GM23338 (cell line): ENCODE measurements at regions not wholly inside any gene's neighbourhood (a gene's known extent, or its start where the extent isn't known, plus 50 kb on each side); places are given as distances from the start of the nearest gene placed in this dataset.

Experiments
- ATAC-seq: fragments of 200-7000 bp; cut with Tn5 transposase; 3 replicates; pipeline ENCODE4 v1.9.1; 2020
- DNase-seq: peaks from one replicate; pipeline ENCODE4 v3.0.0-alpha.2; 2015; ENCODE audit warnings: low spot score
- H2AFZ ChIP-seq: fragments of 200-600 bp; sonication (generic); 2 replicates; pipeline ENCODE4 v1.8.0; 2016; ENCODE audit warnings: antibody characterized with exemption, mild to moderate bottlenecking, moderate library complexity
- H3F3A ChIP-seq: fragments of 200-600 bp; sonication (generic); replicated peaks from 2 replicates; pipeline ENCODE4 v1.8.0; 2017; ENCODE audit warnings: antibody characterized with exemption, mixed run types, low read depth
- H3K27ac ChIP-seq: fragments of 200-600 bp; sonication (generic); 2 replicates; pipeline ENCODE4 v1.6.1; 2016; ENCODE audit warnings: low read depth
- H3K27me3 ChIP-seq: fragments of 200-600 bp; sonication (generic); 2 replicates; pipeline ENCODE4 v1.8.0; 2016; ENCODE audit warnings: mild to moderate bottlenecking, mixed run types, moderate library complexity; ENCODE audit not compliant: insufficient read depth
- H3K36me3 ChIP-seq: fragments of 200-600 bp; sonication (generic); 2 replicates; pipeline ENCODE4 v1.8.0; 2016; ENCODE audit warnings: mild to moderate bottlenecking; ENCODE audit not compliant: insufficient read depth
- H3K4me1 ChIP-seq: fragments of 200-600 bp; sonication (generic); 2 replicates; pipeline ENCODE4 v1.8.0; 2016; ENCODE audit warnings: mild to moderate bottlenecking, moderate library complexity; ENCODE audit not compliant: insufficient read depth
- H3K4me2 ChIP-seq: fragments of 200-600 bp; sonication (generic); 2 replicates; pipeline ENCODE4 v1.7.1; 2017; ENCODE audit warnings: mixed run types
- H3K4me3 ChIP-seq: fragments of 200-600 bp; sonication (generic); 2 replicates; pipeline ENCODE4 v1.6.1; 2016; ENCODE audit warnings: mixed run types
- H3K79me2 ChIP-seq: fragments of 200-600 bp; sonication (generic); replicated peaks from 2 replicates; pipeline ENCODE4 v1.8.0; 2017; ENCODE audit warnings: mild to moderate bottlenecking; ENCODE audit not compliant: insufficient read depth
- H3K9me2 ChIP-seq: fragments of 200-600 bp; sonication (generic); 2 replicates; pipeline ENCODE4 v1.8.0; 2017; ENCODE audit not compliant: insufficient read depth
- H4K20me1 ChIP-seq: fragments of 200-600 bp; sonication (generic); replicated peaks from 2 replicates; pipeline ENCODE4 v1.8.0; 2017; ENCODE audit warnings: mild to moderate bottlenecking; ENCODE audit not compliant: insufficient read depth
- H3K27ac Mint-ChIP-seq: 2 replicates; pipeline ENCODE4 v1.8.0; 2020; ENCODE audit warnings: inconsistent platforms, mild to moderate bottlenecking, moderate library complexity, mixed read lengths
- H3K27me3 Mint-ChIP-seq: 3 replicates; pipeline ENCODE4 v1.8.0; 2022; ENCODE audit warnings: low read depth, mild to moderate bottlenecking, moderate library complexity, mixed read lengths, inconsistent platforms; ENCODE audit not compliant: insufficient read depth, poor library complexity
- H3K36me3 Mint-ChIP-seq: 3 replicates; pipeline ENCODE4 v1.8.0; 2021; ENCODE audit warnings: low read depth, mild to moderate bottlenecking, inconsistent platforms, moderate library complexity, mixed read lengths
- H3K4me1 Mint-ChIP-seq: 3 replicates; pipeline ENCODE4 v1.8.0; 2020; ENCODE audit warnings: mild to moderate bottlenecking, inconsistent platforms, mixed read lengths
- H3K4me3 Mint-ChIP-seq: 3 replicates; pipeline ENCODE4 v1.8.0; 2021; ENCODE audit warnings: moderate library complexity, mild to moderate bottlenecking, inconsistent platforms, mixed read lengths
- H3K9me3 Mint-ChIP-seq: 3 replicates; pipeline ENCODE4 v1.8.0; 2020; ENCODE audit warnings: moderate library complexity, mild to moderate bottlenecking, inconsistent platforms, mixed read lengths
- CREB1 ChIP-seq: fragments of 250-450 bp; sonication (Bioruptor Pico); IDR thresholded peaks from 2 replicates; pipeline ENCODE4 v1.5.0; 2020; ENCODE audit warnings: low read depth, mild to moderate bottlenecking, moderate library complexity
- EZH2 ChIP-seq: fragments of 200-600 bp; sonication (generic); IDR thresholded peaks from one replicate; pipeline ENCODE4 v1.8.0; 2017; ENCODE audit warnings: antibody characterized with exemption, mild to moderate bottlenecking, low read depth; ENCODE audit not compliant: unreplicated experiment
- EZH2phosphoT487 ChIP-seq: fragments of 200-600 bp; sonication (generic); IDR thresholded peaks from one replicate; pipeline ENCODE4 v1.8.1; 2018; ENCODE audit warnings: antibody characterized with exemption; ENCODE audit not compliant: unreplicated experiment
- JUNB ChIP-seq: IDR thresholded peaks from one replicate; pipeline ENCODE4 v1.6.1; 2016; ENCODE audit warnings: antibody characterized with exemption; ENCODE audit not compliant: unreplicated experiment
- NANOG ChIP-seq: IDR thresholded peaks from 2 replicates; pipeline ENCODE4 v1.6.1; 2016; ENCODE audit warnings: antibody characterized with exemption, borderline replicate concordance
- POLR2AphosphoS5 ChIP-seq: IDR thresholded peaks from 2 replicates; pipeline ENCODE4 v1.6.1; 2016; ENCODE audit warnings: antibody characterized with exemption, low read depth
- STAT1 ChIP-seq: IDR thresholded peaks from one replicate; pipeline ENCODE4 v1.6.1; 2016; ENCODE audit warnings: antibody characterized with exemption; ENCODE audit not compliant: unreplicated experiment
- ZNF114 ChIP-seq: fragments of 250-450 bp; sonication (Bioruptor Pico); IDR thresholded peaks from 2 replicates; pipeline ENCODE4 v1.5.0; 2020; ENCODE audit warnings: mild to moderate bottlenecking, moderate library complexity
- ZNF331 ChIP-seq: fragments of 250-450 bp; sonication (Bioruptor Pico); IDR thresholded peaks from 2 replicates; pipeline ENCODE4 v1.5.0; 2020; ENCODE audit warnings: low read depth, mild to moderate bottlenecking, moderate library complexity
- TF ChIP-seq, protein P1 (sequence below): IDR thresholded peaks from one replicate; pipeline ENCODE4 v1.6.1; 2018; ENCODE audit warnings: antibody characterized with exemption; ENCODE audit not compliant: unreplicated experiment
- TF ChIP-seq, protein P2 (sequence below): IDR thresholded peaks from 2 replicates; pipeline ENCODE4 v1.6.1; 2016; ENCODE audit warnings: antibody characterized with exemption
- TF ChIP-seq, protein P3 (sequence below): fragments of 250-450 bp; sonication (Bioruptor Pico); IDR thresholded peaks from 2 replicates; pipeline ENCODE4 v1.5.0; 2020; ENCODE audit warnings: mild to moderate bottlenecking, moderate library complexity
- TF ChIP-seq, protein P4 (sequence below), 2 experiments: fragments of 200-600 bp in 1 of 2; sonication (generic) in 1 of 2; conservative IDR thresholded peaks; 2 replicates each; pipeline versions ENCODE4 v1.5.1 to v1.6.1; 2016 to 2017; ENCODE audit warnings: antibody characterized with exemption in 2 of 2, low read depth in 2 of 2, mild to moderate bottlenecking in 2 of 2, moderate library complexity in 1 of 2

DNA sequence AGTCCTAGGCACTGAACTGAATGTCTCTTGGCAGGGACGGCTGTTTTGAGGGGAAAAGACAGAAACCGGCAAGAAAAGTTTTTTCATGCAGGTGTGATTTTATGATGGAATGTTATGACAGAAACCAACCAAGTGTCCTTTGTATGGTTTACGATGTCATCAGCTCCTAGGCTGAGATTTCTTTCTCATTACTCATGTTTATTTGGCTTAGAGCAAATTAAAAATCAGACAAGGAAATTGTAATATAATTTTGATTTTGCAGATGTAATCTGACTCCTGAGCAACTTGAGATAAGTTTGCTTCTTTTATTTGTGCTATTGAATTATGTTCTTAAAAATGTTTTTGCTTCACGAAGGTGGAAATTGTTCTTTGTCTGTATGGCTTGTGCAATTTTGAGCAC is 58.8 kb upstream of the MAP3K7 start:
- H3K4me3 ChIP-seq: no peak overlapping the region
- H3K36me3 ChIP-seq: no peaks in the 10 kb centered on the region
- H3K27me3 ChIP-seq: no peaks in the 10 kb centered on the region
- no peak for ATAC-seq
- no peaks in the 10 kb centered on the region for H3F3A ChIP-seq
- Mint-ChIP-seq H3K9me3 (no peaks in the 10 kb centered on the region), H3K4me3 (no peak overlapping the region), H3K36me3 (no peaks in the 10 kb centered on the region), H3K27ac (no peak overlapping the region), H3K27me3 (peaks cover 3% of the 10 kb centered on the region), H3K4me1 (peaks cover 5% of the 10 kb centered on the region; the same call in 2 of the 3 replicates)
- peak overlapping the region; percentile 30 for H2AFZ ChIP-seq
- no peaks in the 10 kb centered on the region for H3K79me2 ChIP-seq
- H3K4me1 ChIP-seq: no peaks in the 10 kb centered on the region
- DNase-seq: no peak
- H3K4me2 ChIP-seq: no peak overlapping the region
- H3K9me2 ChIP-seq: 0 out of 2 replicates have a peak, but pooled peaks cover 4% of the 10 kb centered on the region
- H3K27ac ChIP-seq: no peak overlapping the region
- TF ChIP-seq ZNF331 (CRISPR knock-in tag) (no peak), EZH2 (no peak), JUNB (no peak), NANOG (no peak), ZNF114 (CRISPR knock-in tag) (no peak), POLR2AphosphoS5 (no peak), STAT1 (no peak), EZH2phosphoT487 (no peak), CREB1 (CRISPR knock-in tag) (no peak)
- TF ChIP-seq, protein P1, sequence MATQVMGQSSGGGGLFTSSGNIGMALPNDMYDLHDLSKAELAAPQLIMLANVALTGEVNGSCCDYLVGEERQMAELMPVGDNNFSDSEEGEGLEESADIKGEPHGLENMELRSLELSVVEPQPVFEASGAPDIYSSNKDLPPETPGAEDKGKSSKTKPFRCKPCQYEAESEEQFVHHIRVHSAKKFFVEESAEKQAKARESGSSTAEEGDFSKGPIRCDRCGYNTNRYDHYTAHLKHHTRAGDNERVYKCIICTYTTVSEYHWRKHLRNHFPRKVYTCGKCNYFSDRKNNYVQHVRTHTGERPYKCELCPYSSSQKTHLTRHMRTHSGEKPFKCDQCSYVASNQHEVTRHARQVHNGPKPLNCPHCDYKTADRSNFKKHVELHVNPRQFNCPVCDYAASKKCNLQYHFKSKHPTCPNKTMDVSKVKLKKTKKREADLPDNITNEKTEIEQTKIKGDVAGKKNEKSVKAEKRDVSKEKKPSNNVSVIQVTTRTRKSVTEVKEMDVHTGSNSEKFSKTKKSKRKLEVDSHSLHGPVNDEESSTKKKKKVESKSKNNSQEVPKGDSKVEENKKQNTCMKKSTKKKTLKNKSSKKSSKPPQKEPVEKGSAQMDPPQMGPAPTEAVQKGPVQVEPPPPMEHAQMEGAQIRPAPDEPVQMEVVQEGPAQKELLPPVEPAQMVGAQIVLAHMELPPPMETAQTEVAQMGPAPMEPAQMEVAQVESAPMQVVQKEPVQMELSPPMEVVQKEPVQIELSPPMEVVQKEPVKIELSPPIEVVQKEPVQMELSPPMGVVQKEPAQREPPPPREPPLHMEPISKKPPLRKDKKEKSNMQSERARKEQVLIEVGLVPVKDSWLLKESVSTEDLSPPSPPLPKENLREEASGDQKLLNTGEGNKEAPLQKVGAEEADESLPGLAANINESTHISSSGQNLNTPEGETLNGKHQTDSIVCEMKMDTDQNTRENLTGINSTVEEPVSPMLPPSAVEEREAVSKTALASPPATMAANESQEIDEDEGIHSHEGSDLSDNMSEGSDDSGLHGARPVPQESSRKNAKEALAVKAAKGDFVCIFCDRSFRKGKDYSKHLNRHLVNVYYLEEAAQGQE: no peak
- TF ChIP-seq, protein P2, sequence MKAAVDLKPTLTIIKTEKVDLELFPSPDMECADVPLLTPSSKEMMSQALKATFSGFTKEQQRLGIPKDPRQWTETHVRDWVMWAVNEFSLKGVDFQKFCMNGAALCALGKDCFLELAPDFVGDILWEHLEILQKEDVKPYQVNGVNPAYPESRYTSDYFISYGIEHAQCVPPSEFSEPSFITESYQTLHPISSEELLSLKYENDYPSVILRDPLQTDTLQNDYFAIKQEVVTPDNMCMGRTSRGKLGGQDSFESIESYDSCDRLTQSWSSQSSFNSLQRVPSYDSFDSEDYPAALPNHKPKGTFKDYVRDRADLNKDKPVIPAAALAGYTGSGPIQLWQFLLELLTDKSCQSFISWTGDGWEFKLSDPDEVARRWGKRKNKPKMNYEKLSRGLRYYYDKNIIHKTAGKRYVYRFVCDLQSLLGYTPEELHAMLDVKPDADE: no peak
- TF ChIP-seq, protein P3, sequence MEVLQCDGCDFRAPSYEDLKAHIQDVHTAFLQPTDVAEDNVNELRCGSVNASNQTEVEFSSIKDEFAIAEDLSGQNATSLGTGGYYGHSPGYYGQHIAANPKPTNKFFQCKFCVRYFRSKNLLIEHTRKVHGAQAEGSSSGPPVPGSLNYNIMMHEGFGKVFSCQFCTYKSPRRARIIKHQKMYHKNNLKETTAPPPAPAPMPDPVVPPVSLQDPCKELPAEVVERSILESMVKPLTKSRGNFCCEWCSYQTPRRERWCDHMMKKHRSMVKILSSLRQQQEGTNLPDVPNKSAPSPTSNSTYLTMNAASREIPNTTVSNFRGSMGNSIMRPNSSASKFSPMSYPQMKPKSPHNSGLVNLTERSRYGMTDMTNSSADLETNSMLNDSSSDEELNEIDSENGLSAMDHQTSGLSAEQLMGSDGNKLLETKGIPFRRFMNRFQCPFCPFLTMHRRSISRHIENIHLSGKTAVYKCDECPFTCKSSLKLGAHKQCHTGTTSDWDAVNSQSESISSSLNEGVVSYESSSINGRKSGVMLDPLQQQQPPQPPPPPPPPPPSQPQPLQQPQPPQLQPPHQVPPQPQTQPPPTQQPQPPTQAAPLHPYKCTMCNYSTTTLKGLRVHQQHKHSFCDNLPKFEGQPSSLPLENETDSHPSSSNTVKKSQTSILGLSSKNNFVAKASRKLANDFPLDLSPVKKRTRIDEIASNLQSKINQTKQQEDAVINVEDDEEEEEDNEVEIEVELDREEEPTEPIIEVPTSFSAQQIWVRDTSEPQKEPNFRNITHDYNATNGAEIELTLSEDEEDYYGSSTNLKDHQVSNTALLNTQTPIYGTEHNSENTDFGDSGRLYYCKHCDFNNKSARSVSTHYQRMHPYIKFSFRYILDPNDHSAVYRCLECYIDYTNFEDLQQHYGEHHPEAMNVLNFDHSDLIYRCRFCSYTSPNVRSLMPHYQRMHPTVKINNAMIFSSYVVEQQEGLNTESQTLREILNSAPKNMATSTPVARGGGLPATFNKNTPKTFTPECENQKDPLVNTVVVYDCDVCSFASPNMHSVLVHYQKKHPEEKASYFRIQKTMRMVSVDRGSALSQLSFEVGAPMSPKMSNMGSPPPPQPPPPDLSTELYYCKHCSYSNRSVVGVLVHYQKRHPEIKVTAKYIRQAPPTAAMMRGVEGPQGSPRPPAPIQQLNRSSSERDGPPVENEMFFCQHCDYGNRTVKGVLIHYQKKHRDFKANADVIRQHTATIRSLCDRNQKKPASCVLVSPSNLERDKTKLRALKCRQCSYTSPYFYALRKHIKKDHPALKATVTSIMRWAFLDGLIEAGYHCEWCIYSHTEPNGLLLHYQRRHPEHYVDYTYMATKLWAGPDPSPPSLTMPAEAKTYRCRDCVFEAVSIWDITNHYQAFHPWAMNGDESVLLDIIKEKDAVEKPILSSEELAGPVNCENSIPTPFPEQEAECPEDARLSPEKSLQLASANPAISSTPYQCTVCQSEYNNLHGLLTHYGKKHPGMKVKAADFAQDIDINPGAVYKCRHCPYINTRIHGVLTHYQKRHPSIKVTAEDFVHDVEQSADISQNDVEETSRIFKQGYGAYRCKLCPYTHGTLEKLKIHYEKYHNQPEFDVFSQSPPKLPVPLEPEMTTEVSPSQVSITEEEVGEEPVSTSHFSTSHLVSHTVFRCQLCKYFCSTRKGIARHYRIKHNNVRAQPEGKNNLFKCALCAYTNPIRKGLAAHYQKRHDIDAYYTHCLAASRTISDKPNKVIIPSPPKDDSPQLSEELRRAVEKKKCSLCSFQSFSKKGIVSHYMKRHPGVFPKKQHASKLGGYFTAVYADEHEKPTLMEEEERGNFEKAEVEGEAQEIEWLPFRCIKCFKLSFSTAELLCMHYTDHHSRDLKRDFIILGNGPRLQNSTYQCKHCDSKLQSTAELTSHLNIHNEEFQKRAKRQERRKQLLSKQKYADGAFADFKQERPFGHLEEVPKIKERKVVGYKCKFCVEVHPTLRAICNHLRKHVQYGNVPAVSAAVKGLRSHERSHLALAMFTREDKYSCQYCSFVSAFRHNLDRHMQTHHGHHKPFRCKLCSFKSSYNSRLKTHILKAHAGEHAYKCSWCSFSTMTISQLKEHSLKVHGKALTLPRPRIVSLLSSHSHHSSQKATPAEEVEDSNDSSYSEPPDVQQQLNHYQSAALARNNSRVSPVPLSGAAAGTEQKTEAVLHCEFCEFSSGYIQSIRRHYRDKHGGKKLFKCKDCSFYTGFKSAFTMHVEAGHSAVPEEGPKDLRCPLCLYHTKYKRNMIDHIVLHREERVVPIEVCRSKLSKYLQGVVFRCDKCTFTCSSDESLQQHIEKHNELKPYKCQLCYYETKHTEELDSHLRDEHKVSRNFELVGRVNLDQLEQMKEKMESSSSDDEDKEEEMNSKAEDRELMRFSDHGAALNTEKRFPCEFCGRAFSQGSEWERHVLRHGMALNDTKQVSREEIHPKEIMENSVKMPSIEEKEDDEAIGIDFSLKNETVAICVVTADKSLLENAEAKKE: no peak
- TF ChIP-seq, protein P4, sequence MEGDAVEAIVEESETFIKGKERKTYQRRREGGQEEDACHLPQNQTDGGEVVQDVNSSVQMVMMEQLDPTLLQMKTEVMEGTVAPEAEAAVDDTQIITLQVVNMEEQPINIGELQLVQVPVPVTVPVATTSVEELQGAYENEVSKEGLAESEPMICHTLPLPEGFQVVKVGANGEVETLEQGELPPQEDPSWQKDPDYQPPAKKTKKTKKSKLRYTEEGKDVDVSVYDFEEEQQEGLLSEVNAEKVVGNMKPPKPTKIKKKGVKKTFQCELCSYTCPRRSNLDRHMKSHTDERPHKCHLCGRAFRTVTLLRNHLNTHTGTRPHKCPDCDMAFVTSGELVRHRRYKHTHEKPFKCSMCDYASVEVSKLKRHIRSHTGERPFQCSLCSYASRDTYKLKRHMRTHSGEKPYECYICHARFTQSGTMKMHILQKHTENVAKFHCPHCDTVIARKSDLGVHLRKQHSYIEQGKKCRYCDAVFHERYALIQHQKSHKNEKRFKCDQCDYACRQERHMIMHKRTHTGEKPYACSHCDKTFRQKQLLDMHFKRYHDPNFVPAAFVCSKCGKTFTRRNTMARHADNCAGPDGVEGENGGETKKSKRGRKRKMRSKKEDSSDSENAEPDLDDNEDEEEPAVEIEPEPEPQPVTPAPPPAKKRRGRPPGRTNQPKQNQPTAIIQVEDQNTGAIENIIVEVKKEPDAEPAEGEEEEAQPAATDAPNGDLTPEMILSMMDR (conservative IDR thresholded peaks at IDR 0.05; ENCODE audit: low read depth in 2 of 2): no peak
- H4K20me1 ChIP-seq: no peaks in the 10 kb centered on the region
